ENCODE measurements at regions not wholly inside any gene's neighbourhood (a gene's known extent, or its start where the extent isn't known, plus 50 kb on each side); places are given as distances from the start of the nearest gene placed in this dataset.

GRCh38 chr3:11717301-11717700 is 73.6 kb upstream of the VGLL4 start:
- Histone ChIP-seq H3K9me1 (ENCODE audit: control insufficient read depth, extremely low read depth, insufficient read depth, low read length) (peaks cover 4% of the 10 kb centered on the region), H3K4me2 (ENCODE audit: control insufficient read depth, extremely low read depth, insufficient read depth, low read depth, low read length) (peak overlapping the region; percentile 98), H2AFZ (ENCODE audit: control insufficient read depth, low read length) (no peak overlapping the region), H3K4me1 (ENCODE audit: control insufficient read depth, extremely low read depth, insufficient read depth, low read length) (peaks cover 55% of the 10 kb centered on the region), H3K79me2 (ENCODE audit: control insufficient read depth, insufficient read depth, low read length) (peaks cover 66% of the 10 kb centered on the region), H3K27ac (ENCODE audit: control insufficient read depth, insufficient read depth, low read length) (peak overlapping the region; percentile 89), H4K20me1 (ENCODE audit: control insufficient read depth, extremely low read depth, insufficient read depth, low read length) (peaks cover 6% of the 10 kb centered on the region), H3K27me3 (ENCODE audit: control insufficient read depth, extremely low read depth, insufficient read depth, low read length) (no peaks in the 10 kb centered on the region), H3K9ac (ENCODE audit: control insufficient read depth, extremely low read depth, insufficient read depth, low read length) (peak overlapping the region; percentile 89), H3K9me3 (ENCODE audit: control insufficient read depth, low read depth, low read length) (no peaks in the 10 kb centered on the region), H3K36me3 (ENCODE audit: control insufficient read depth in 2 of 2, extremely low read depth in 1 of 2, insufficient read depth in 2 of 2, low read length in 2 of 2) (no peaks in the 10 kb centered on the region), H3K4me3 (ENCODE audit: control insufficient read depth in 2 of 3, extremely low read depth in 1 of 3, insufficient read depth in 2 of 3, low read depth in 1 of 3, low read length in 3 of 3) (peak overlapping the region; percentile 79 to 89 (median 88))
- TF ChIP-seq EZH2 (IDR thresholded peaks at IDR 0.05; ENCODE audit: low read length) (no peak), CTCF (optimal IDR thresholded peaks at IDR 0.05 in 1 of 3, IDR thresholded peaks at IDR 0.05 in 1 of 3, conservative IDR thresholded peaks at IDR 0.05 in 1 of 3; ENCODE audit: extremely low read depth in 1 of 3, insufficient read depth in 2 of 3, low read length in 3 of 3) (no peak)
- FAIRE-seq (no peak), DNase-seq (ENCODE audit: low read depth, low spot score) (no peak)
- dilution Hi-C loops (cut with MboI; ENCODE audit: extremely low pct_ligation_motif_present, low sequenced_read_pairs), result no loop called here

- Histone ChIP-seq H4K20me1 (ENCODE audit: control insufficient read depth, extremely low read depth, insufficient read depth, low read length) (peaks cover 6% of the 10 kb centered on the region), H3K9me3 (ENCODE audit: control insufficient read depth, low read depth, low read length) (no peaks in the 10 kb centered on the region), H3K4me2 (ENCODE audit: control insufficient read depth, extremely low read depth, insufficient read depth, low read depth, low read length) (peak overlapping the region; percentile 98), H3K27me3 (ENCODE audit: control insufficient read depth, extremely low read depth, insufficient read depth, low read length) (no peaks in the 10 kb centered on the region), H2AFZ (ENCODE audit: control insufficient read depth, low read length) (no peak overlapping the region), H3K9me1 (ENCODE audit: control insufficient read depth, extremely low read depth, insufficient read depth, low read length) (peaks cover 4% of the 10 kb centered on the region), H3K4me3 (ENCODE audit: control insufficient read depth in 2 of 3, extremely low read depth in 1 of 3, insufficient read depth in 2 of 3, low read depth in 1 of 3, low read length in 3 of 3) (peak overlapping the region in 2 of 3 experiments; percentile 88 to 89), H3K36me3 (ENCODE audit: control insufficient read depth in 2 of 2, extremely low read depth in 1 of 2, insufficient read depth in 2 of 2, low read length in 2 of 2) (no peaks in the 10 kb centered on the region), H3K9ac (ENCODE audit: control insufficient read depth, extremely low read depth, insufficient read depth, low read length) (peak overlapping the region; percentile 89), H3K4me1 (ENCODE audit: control insufficient read depth, extremely low read depth, insufficient read depth, low read length) (peaks cover 59% of the 10 kb centered on the region), H3K79me2 (ENCODE audit: control insufficient read depth, insufficient read depth, low read length) (peaks cover 72% of the 10 kb centered on the region), H3K27ac (ENCODE audit: control insufficient read depth, insufficient read depth, low read length) (peak overlapping the region; percentile 89)
- TF ChIP-seq CTCF (optimal IDR thresholded peaks at IDR 0.05 in 1 of 3, IDR thresholded peaks at IDR 0.05 in 1 of 3, conservative IDR thresholded peaks at IDR 0.05 in 1 of 3; ENCODE audit: extremely low read depth in 1 of 3, insufficient read depth in 2 of 3, low read length in 3 of 3) (no peak), EZH2 (IDR thresholded peaks at IDR 0.05; ENCODE audit: low read length) (no peak)
- no peak for DNase-seq (ENCODE audit: low read depth, low spot score)
- dilution Hi-C loops (cut with MboI; ENCODE audit: extremely low pct_ligation_motif_present, low sequenced_read_pairs), result no loop called here
- no peak for FAIRE-seq
Measured at GRCh38 chr3:11716573-11717290, 73.0 kb upstream of the VGLL4 start.

Data from keratinocyte (primary cell).